Chondrocyte (in vitro differentiated cells): ENCODE measurements at regions not wholly inside any gene's neighbourhood (a gene's known extent, or its start where the extent isn't known, plus 50 kb on each side); places are given as distances from the start of the nearest gene placed in this dataset.

Source experiments
- DNase-seq: peaks from one replicate; pipeline ENCODE4 v3.0.0; 2021; ENCODE audit warnings: mixed read lengths, low spot score
- H3K27ac Mint-ChIP-seq: one replicate; pipeline ENCODE4 v1.8.0; 2021; ENCODE audit warnings: mild to moderate bottlenecking, moderate library complexity, mixed read lengths; ENCODE audit not compliant: unreplicated experiment
- H3K27me3 Mint-ChIP-seq: 2 replicates; pipeline ENCODE4 v1.8.0; 2021; ENCODE audit warnings: low read depth, mixed read lengths
- H3K36me3 Mint-ChIP-seq: 2 replicates; pipeline ENCODE4 v1.8.0; 2021; ENCODE audit warnings: low read depth, mixed read lengths
- H3K4me1 Mint-ChIP-seq: 2 replicates; pipeline ENCODE4 v1.8.0; 2021; ENCODE audit warnings: low read depth, mild to moderate bottlenecking, mixed read lengths
- H3K4me3 Mint-ChIP-seq: one replicate; pipeline ENCODE4 v1.8.0; 2021; ENCODE audit warnings: mild to moderate bottlenecking, moderate library complexity, mixed read lengths; ENCODE audit not compliant: unreplicated experiment
- H3K9me3 Mint-ChIP-seq: 2 replicates; pipeline ENCODE4 v1.8.0; 2021; ENCODE audit warnings: low read depth, mixed read lengths
- TF ChIP-seq, protein P1 (sequence below): fragments of 200-600 bp; sonication (generic); IDR thresholded peaks from 2 replicates; pipeline ENCODE4 v1.5.0; 2021; ENCODE audit warnings: antibody characterized with exemption, mild to moderate bottlenecking, moderate library complexity

DNA sequence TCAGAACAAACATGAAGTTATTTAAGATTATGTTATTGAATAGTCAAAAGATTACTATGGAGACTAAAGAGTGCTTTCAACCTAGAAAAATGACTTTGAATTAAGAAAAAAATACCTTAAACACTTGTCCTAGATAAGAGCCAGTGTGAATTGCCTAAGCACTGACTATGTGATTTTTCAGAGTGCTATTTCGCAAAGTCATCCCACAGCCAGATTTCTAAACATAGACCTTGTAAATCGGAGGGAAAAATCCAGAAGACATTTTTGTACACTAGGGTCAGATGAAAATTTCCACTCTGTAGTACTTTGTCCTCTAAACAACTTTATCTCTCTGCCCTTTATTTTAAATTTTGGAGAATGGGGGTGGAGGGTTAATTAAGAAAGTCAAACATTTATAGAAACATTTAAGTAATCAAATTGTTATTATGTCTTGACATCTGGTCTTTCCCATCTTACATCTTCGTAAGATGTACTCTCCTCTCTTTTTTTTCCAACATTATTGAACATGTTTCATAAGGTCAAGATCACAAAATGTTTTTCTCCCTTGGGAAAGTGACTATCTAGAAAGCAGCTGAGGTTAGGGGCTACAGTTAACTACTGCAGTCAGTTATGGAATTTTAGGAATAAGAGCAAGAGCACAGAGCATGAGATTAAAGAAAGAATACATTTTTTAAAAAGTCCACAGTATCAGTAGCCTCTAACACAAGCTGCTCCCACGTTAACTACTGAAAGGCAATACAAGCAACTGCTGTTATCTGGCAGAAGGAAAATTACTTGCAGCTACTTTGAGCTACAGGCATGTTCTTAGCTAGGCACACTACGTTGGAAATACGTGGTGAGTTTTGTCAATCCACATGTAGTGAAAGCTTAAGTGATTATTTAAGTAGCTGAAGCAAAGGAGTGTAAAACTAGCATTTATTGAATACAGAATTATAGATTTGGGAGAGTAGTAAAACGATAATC is 648.5 kb downstream of the HTR1B start:
- H3K36me3 Mint-ChIP-seq, result no peaks in the 10 kb centered on the region
- peaks cover 3% of the 10 kb centered on the region for H3K9me3 Mint-ChIP-seq
- DNase-seq, result no peak
- H3K4me3 Mint-ChIP-seq, result no peak overlapping the region
- TF ChIP-seq, protein P1, sequence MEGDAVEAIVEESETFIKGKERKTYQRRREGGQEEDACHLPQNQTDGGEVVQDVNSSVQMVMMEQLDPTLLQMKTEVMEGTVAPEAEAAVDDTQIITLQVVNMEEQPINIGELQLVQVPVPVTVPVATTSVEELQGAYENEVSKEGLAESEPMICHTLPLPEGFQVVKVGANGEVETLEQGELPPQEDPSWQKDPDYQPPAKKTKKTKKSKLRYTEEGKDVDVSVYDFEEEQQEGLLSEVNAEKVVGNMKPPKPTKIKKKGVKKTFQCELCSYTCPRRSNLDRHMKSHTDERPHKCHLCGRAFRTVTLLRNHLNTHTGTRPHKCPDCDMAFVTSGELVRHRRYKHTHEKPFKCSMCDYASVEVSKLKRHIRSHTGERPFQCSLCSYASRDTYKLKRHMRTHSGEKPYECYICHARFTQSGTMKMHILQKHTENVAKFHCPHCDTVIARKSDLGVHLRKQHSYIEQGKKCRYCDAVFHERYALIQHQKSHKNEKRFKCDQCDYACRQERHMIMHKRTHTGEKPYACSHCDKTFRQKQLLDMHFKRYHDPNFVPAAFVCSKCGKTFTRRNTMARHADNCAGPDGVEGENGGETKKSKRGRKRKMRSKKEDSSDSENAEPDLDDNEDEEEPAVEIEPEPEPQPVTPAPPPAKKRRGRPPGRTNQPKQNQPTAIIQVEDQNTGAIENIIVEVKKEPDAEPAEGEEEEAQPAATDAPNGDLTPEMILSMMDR, result no peak
- H3K27ac Mint-ChIP-seq, result no peak overlapping the region
- no peaks in the 10 kb centered on the region for H3K4me1 Mint-ChIP-seq
- H3K27me3 Mint-ChIP-seq, result peaks cover 4% of the 10 kb centered on the region

DNA sequence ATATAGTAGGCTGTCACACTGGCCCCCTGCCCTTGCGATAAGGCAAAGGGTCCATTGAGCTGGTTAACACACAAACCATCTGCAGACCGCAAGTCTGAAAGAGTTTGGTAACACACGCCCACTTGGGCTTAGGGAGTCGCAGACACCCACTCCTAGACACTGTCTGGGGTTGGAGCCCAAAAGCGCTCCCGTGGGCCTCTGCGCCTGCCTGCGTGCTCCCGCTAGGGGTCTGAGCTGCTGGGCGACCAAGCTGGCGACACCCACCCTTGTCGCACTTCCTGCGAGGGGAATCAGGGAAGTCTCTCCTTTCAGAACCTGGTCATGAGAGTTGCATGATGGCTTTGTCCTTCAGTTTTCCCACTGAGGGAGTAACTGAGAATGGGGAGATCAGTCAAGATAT is 653.0 kb downstream of the HTR1B start:
- no peak overlapping the region for H3K4me3 Mint-ChIP-seq
- H3K27ac Mint-ChIP-seq, result no peak overlapping the region
- H3K27me3 Mint-ChIP-seq, result peaks cover 4% of the 10 kb centered on the region
- no peaks in the 10 kb centered on the region for H3K36me3 Mint-ChIP-seq
- no peak for DNase-seq
- H3K4me1 Mint-ChIP-seq, result no peaks in the 10 kb centered on the region
- H3K9me3 Mint-ChIP-seq, result peaks cover 3% of the 10 kb centered on the region
- TF ChIP-seq, protein P1, result no peak

DNA sequence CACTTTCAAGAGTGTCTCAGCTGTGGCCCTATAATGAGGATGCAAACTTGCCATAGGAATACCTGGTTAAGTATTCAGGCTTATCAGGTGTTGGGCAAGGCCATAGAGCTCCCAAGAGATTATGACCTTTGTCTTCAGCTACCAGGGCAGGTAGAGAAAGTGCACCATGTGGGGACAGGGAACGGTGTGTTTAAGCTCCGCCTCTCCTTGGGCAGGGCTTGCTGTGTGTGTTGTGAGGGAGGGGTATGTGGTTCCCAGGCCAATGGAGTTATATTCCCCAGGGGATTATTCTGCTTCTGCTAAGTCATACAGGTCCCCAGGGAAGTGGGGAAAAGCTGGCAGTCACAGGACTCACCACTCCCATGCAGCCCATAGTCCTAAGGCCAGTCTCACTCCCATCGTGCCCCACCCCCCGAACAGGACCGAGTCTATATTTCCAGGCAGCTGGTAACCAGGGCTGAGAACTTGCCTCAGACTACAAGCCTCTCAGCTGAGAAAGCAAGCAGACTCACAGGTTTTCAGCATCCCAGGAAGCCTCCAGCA is 660.2 kb downstream of the HTR1B start:
- Mint-ChIP-seq H3K36me3 (no peaks in the 10 kb centered on the region), H3K4me1 (no peaks in the 10 kb centered on the region), H3K4me3 (no peak overlapping the region), H3K9me3 (peaks cover 13% of the 10 kb centered on the region), H3K27me3 (peaks cover 2% of the 10 kb centered on the region), H3K27ac (no peak overlapping the region)
- TF ChIP-seq, protein P1, result no peak
- DNase-seq, result no peak

DNA sequence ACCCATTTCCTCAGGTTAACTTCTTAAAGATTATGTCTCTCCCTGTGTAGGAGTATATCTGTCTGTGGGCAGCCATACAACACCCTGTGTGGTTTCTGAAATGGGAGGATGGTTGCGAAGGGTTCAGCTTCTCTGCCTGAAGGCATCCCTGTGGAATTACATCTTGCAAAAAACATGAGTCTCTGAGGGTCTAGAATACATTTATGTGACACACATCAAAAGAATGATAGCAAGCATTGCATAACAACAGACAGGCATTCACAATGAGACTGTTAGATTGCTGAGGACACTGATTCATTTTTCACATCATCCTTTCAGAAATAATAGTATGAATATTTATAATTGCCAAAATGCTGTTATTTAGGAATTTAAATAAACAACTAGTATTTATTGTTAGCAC is 670.9 kb downstream of the HTR1B start:
- peaks cover 4% of the 10 kb centered on the region for H3K9me3 Mint-ChIP-seq
- H3K27ac Mint-ChIP-seq, result no peak overlapping the region
- no peaks in the 10 kb centered on the region for H3K36me3 Mint-ChIP-seq
- no peak for DNase-seq
- no peak overlapping the region for H3K4me3 Mint-ChIP-seq
- H3K4me1 Mint-ChIP-seq, result no peaks in the 10 kb centered on the region
- TF ChIP-seq, protein P1, result no peak
- peaks cover 9% of the 10 kb centered on the region for H3K27me3 Mint-ChIP-seq

DNA sequence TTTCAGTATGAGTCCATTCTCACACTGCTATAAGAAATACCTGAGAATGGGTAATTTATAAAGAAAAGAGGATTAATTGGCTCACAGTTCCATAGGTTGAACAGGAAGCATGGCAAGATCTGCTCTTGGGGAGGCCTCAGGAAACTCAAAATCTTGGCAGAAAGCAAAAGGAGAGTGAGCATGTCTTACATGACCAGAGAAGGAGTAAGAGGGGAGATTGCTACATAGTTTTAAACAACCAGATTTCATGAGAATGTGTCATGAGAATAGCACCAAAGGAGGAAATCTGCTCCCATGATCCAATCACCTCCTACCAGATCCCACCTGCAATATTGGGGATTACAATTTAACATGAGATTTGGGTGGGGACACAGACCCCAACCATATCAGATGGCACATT is 672.4 kb downstream of the HTR1B start:
- Mint-ChIP-seq H3K27me3 (peaks cover 9% of the 10 kb centered on the region), H3K9me3 (peaks cover 4% of the 10 kb centered on the region), H3K27ac (no peak overlapping the region), H3K36me3 (no peaks in the 10 kb centered on the region), H3K4me1 (no peaks in the 10 kb centered on the region), H3K4me3 (no peak overlapping the region)
- TF ChIP-seq, protein P1, result no peak
- no peak for DNase-seq
